ENCODE measurements at regions not wholly inside any gene's neighbourhood (a gene's known extent, or its start where the extent isn't known, plus 50 kb on each side); places are given as distances from the start of the nearest gene placed in this dataset.

GRCh38 chr20:19824861-19825260 is 66.8 kb downstream of the RIN2 start:
- Histone ChIP-seq H3K36me3 (ENCODE audit: low read depth) (no peaks in the 10 kb centered on the region), H3K4me1 (replicated peaks; ENCODE audit: insufficient read depth) (peaks cover 6% of the 10 kb centered on the region; the same call in 1 of the 2 replicates), H3K27ac (no peak overlapping the region), H2AFZ (no peak overlapping the region), H3K4me3 (no peak overlapping the region), H4K20me1 (ENCODE audit: insufficient read depth) (no peaks in the 10 kb centered on the region), H3K79me2 (ENCODE audit: low read depth) (no peaks in the 10 kb centered on the region), H3K9me2 (ENCODE audit: insufficient read depth) (no peaks in the 10 kb centered on the region), H3K4me2 (no peak overlapping the region), H3K9me3 (ENCODE audit: insufficient read depth, low read depth) (no peaks in the 10 kb centered on the region), H3K27me3 (ENCODE audit: insufficient read depth, low read depth) (no peaks in the 10 kb centered on the region), H3F3A (ENCODE audit: insufficient read depth, low read depth) (no peaks in the 10 kb centered on the region)
- no peak for TF ChIP-seq CTCF (conservative IDR thresholded peaks at IDR 0.05)
- no peak for TF ChIP-seq EZH2 (IDR thresholded peaks at IDR 0.05; ENCODE audit: low read depth)
- intact Hi-C loops (cut with micrococcal nuclease; ENCODE audit: unreplicated experiment), result no loop called here
- BruUV-seq (replicated peaks), result no TSS peak
- DNase-seq, result no peak
- POLR2A ChIA-PET (ENCODE audit: unreplicated experiment), result no interaction called here
- CTCF ChIA-PET, result no interaction called here

- Histone ChIP-seq H3K79me2 (ENCODE audit: low read depth) (no peaks in the 10 kb centered on the region), H3K4me2 (no peak overlapping the region), H3K27ac (no peak overlapping the region), H3K9me3 (ENCODE audit: insufficient read depth, low read depth) (no peaks in the 10 kb centered on the region), H3K9me2 (ENCODE audit: insufficient read depth) (no peaks in the 10 kb centered on the region), H4K20me1 (ENCODE audit: insufficient read depth) (no peaks in the 10 kb centered on the region), H3K4me3 (no peak overlapping the region), H3F3A (ENCODE audit: insufficient read depth, low read depth) (no peaks in the 10 kb centered on the region), H3K36me3 (ENCODE audit: low read depth) (no peaks in the 10 kb centered on the region), H3K27me3 (ENCODE audit: insufficient read depth, low read depth) (no peaks in the 10 kb centered on the region), H2AFZ (no peak overlapping the region), H3K4me1 (replicated peaks; ENCODE audit: insufficient read depth) (peaks cover 6% of the 10 kb centered on the region; the same call in 1 of the 2 replicates)
- CTCF ChIA-PET, result no interaction called here
- POLR2A ChIA-PET (ENCODE audit: unreplicated experiment), result no interaction called here
- intact Hi-C loops (cut with micrococcal nuclease; ENCODE audit: unreplicated experiment), result no loop called here
- BruUV-seq (replicated peaks), result no TSS peak
- TF ChIP-seq EZH2 (IDR thresholded peaks at IDR 0.05; ENCODE audit: low read depth) (no peak), CTCF (conservative IDR thresholded peaks at IDR 0.05) (no peak)
- DNase-seq, result no peak
These were observed 68.3 kb downstream of the RIN2 start for GRCh38 chr20:19826179-19826914.

GRCh38 chr20:19827818-19828217 is 69.8 kb downstream of the RIN2 start:
- Histone ChIP-seq H3K4me3 (no peak overlapping the region), H3K9me2 (ENCODE audit: insufficient read depth) (no peaks in the 10 kb centered on the region), H3K27ac (peak overlapping the region; percentile 51), H3K27me3 (ENCODE audit: insufficient read depth, low read depth) (no peaks in the 10 kb centered on the region), H3K4me2 (peak overlapping the region; percentile 46), H3K4me1 (replicated peaks; ENCODE audit: insufficient read depth) (peaks cover 6% of the 10 kb centered on the region; the same call in 1 of the 2 replicates), H3F3A (ENCODE audit: insufficient read depth, low read depth) (no peaks in the 10 kb centered on the region), H3K9me3 (ENCODE audit: insufficient read depth, low read depth) (no peaks in the 10 kb centered on the region), H3K36me3 (ENCODE audit: low read depth) (no peaks in the 10 kb centered on the region), H3K79me2 (ENCODE audit: low read depth) (no peaks in the 10 kb centered on the region), H4K20me1 (ENCODE audit: insufficient read depth) (no peaks in the 10 kb centered on the region), H2AFZ (no peak overlapping the region)
- ChIA-PET POLR2A (ENCODE audit: unreplicated experiment) (no interaction called here), CTCF (interaction anchor here (0.7 to 1.1 kb wide), 2 partner anchors 149 to 225 kb away, joined by 4 read pairs; no protein-coding TSS in a partner anchor)
- intact Hi-C loops (cut with micrococcal nuclease; ENCODE audit: unreplicated experiment), result no loop called here
- TF ChIP-seq EZH2 (IDR thresholded peaks at IDR 0.05; ENCODE audit: low read depth), result no peak
- TF ChIP-seq CTCF (conservative IDR thresholded peaks at IDR 0.05), result no peak
- no TSS peak for BruUV-seq (replicated peaks)
- no peak for DNase-seq
